IMR-90 (cell line): ENCODE measurements at regions not wholly inside any gene's neighbourhood (a gene's known extent, or its start where the extent isn't known, plus 50 kb on each side); places are given as distances from the start of the nearest gene placed in this dataset.

Experiments used
- BHLHE40 ChIP-seq: fragments of 150-350 bp; IDR thresholded peaks from 2 replicates; pipeline ENCODE4 v1.6.1; 2016; ENCODE audit warnings: mild to moderate bottlenecking, low read depth, low read length
- CEBPB ChIP-seq: IDR thresholded peaks from 2 replicates; pipeline ENCODE4 v1.6.1; 2012; ENCODE audit warnings: low read depth, low read length, improper control_type of control experiment
- CTCF ChIP-seq: conservative IDR thresholded peaks from 2 replicates; pipeline ENCODE4 v1.5.1; 2012; ENCODE audit warnings: mild to moderate bottlenecking, low read depth, low read length, improper control_type of control experiment
- FOS ChIP-seq: fragments of 150-350 bp; IDR thresholded peaks from 2 replicates; pipeline ENCODE4 v1.6.1; 2016; ENCODE audit warnings: low read depth, low read length
- MAZ ChIP-seq: IDR thresholded peaks from 2 replicates; pipeline ENCODE4 v1.6.1; 2012; ENCODE audit warnings: low read depth, mild to moderate bottlenecking, low read length, improper control_type of control experiment, moderate library complexity, borderline replicate concordance
- MXI1 ChIP-seq: IDR thresholded peaks from 2 replicates; pipeline ENCODE4 v1.6.1; 2012; ENCODE audit warnings: low read depth, mild to moderate bottlenecking, low read length, moderate library complexity, borderline replicate concordance
- POLR2A ChIP-seq: IDR thresholded peaks from 2 replicates; pipeline ENCODE4 v1.6.1; 2012; ENCODE audit warnings: mild to moderate bottlenecking, low read depth, low read length
- RAD21 ChIP-seq: IDR thresholded peaks from 2 replicates; pipeline ENCODE4 v1.6.1; 2012; ENCODE audit warnings: low read length, improper control_type of control experiment
- RCOR1 ChIP-seq: IDR thresholded peaks from 2 replicates; pipeline ENCODE4 v1.6.1; 2012; ENCODE audit warnings: mild to moderate bottlenecking, low read length, improper control_type of control experiment; ENCODE audit not compliant: insufficient replicate concordance
- RFX5 ChIP-seq: IDR thresholded peaks from 2 replicates; pipeline ENCODE4 v1.8.0; 2012; ENCODE audit warnings: low read depth, mild to moderate bottlenecking, low read length, moderate library complexity
- SMC3 ChIP-seq: fragments of 150-350 bp; IDR thresholded peaks from 2 replicates; pipeline ENCODE4 v1.6.1; 2016; ENCODE audit warnings: low read depth, mild to moderate bottlenecking, antibody characterized with exemption, low read length, moderate library complexity
- USF2 ChIP-seq: fragments of 150-350 bp; IDR thresholded peaks from 2 replicates; pipeline ENCODE4 v1.6.1; 2017; ENCODE audit warnings: mild to moderate bottlenecking, antibody characterized with exemption, low read length, low read depth
- TF ChIP-seq, protein P1 (sequence below): fragments of 150-350 bp; IDR thresholded peaks from 2 replicates; pipeline ENCODE4 v1.6.1; 2016; ENCODE audit warnings: low read depth, mild to moderate bottlenecking, low read length, moderate library complexity, borderline replicate concordance

DNA sequence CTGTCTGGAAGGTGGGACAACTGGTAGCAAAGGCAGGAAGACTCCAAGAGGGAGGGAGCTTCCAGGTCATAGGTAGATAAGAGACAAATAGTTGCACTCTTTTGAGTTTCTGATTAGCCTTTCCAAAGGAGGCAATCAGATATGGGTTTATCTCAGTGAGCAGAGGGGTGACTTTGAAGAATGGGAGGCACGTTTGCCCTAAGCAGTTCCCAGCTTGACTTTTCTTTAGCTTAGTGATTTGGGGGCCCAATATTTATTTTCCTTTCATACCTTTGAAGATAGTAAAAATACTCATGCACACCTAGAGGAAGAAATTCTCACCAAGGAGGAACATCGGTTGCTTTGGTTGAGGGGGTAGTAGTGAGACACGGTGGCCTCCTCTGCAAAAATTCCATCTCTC is 212.1 kb upstream of the SVIL start:
- TF ChIP-seq CTCF (no peak), POLR2A (no peak), BHLHE40 (no peak), MXI1 (no peak), RFX5 (no peak), RCOR1 (no peak), RAD21 (no peak), CEBPB (no peak), FOS (no peak), USF2 (no peak), MAZ (no peak), SMC3 (no peak)
- TF ChIP-seq, protein P1, sequence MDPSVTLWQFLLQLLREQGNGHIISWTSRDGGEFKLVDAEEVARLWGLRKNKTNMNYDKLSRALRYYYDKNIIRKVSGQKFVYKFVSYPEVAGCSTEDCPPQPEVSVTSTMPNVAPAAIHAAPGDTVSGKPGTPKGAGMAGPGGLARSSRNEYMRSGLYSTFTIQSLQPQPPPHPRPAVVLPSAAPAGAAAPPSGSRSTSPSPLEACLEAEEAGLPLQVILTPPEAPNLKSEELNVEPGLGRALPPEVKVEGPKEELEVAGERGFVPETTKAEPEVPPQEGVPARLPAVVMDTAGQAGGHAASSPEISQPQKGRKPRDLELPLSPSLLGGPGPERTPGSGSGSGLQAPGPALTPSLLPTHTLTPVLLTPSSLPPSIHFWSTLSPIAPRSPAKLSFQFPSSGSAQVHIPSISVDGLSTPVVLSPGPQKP: no peak
